ENCODE measurements at regions not wholly inside any gene's neighbourhood (a gene's known extent, or its start where the extent isn't known, plus 50 kb on each side); places are given as distances from the start of the nearest gene placed in this dataset.
"Not testable (repeated sequence)": the region's sequence is repeated elsewhere in the genome, so short reads cannot be mapped to it uniquely, and the experiment has no call there.

- no peak for DNase-seq (ENCODE audit: extremely low read depth, low read depth)
Measured at GRCh38 chr11:121870206-121871045, 245.6 kb downstream of the BLID start.

GRCh38 chr11:121869478-121869877 is 246.5 kb downstream of the BLID start:
- no peak for DNase-seq (ENCODE audit: extremely low read depth, low read depth)
- TF ChIP-seq, protein P1, sequence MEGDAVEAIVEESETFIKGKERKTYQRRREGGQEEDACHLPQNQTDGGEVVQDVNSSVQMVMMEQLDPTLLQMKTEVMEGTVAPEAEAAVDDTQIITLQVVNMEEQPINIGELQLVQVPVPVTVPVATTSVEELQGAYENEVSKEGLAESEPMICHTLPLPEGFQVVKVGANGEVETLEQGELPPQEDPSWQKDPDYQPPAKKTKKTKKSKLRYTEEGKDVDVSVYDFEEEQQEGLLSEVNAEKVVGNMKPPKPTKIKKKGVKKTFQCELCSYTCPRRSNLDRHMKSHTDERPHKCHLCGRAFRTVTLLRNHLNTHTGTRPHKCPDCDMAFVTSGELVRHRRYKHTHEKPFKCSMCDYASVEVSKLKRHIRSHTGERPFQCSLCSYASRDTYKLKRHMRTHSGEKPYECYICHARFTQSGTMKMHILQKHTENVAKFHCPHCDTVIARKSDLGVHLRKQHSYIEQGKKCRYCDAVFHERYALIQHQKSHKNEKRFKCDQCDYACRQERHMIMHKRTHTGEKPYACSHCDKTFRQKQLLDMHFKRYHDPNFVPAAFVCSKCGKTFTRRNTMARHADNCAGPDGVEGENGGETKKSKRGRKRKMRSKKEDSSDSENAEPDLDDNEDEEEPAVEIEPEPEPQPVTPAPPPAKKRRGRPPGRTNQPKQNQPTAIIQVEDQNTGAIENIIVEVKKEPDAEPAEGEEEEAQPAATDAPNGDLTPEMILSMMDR (IDR thresholded peaks at IDR 0.05; ENCODE audit: low read depth, low read length, missing control alignments): no peak
- no peak overlapping the region for H3K4me3 ChIP-seq (replicated peaks; ENCODE audit: low read depth, low read length)

More at GRCh38 chr11:121870206-121871045, 245.6 kb downstream of the BLID start:
- TF ChIP-seq, protein P1 (IDR thresholded peaks at IDR 0.05; ENCODE audit: low read depth, low read length, missing control alignments): no peak
- H3K4me3 ChIP-seq (replicated peaks; ENCODE audit: low read depth, low read length): no peak overlapping the region

GRCh38 chr11:121866754-121867153 is 249.3 kb downstream of the BLID start:
- TF ChIP-seq, protein P1 (IDR thresholded peaks at IDR 0.05; ENCODE audit: low read depth, low read length, missing control alignments): no peak
- DNase-seq (ENCODE audit: extremely low read depth, low read depth): no peak
- no peak overlapping the region for H3K4me3 ChIP-seq (replicated peaks; ENCODE audit: low read depth, low read length)

DNA sequence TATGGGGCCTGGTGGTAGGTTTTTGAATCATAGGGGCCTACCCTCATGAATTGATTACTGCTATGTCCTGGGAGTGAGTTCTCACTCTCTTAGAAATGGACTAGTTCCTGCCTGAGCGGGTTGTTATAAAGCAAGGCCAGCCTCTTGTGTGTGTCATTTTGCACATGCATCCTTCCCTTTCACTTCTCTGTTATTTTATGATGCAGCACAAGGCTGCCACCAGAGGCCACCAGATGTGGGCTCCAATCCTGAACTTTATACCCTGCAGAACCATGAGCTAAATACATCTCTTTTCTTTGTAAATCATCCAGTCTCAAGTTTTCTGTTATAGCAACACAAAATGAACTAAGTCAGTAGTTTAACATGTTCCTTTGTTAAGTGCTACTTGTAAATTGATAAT is 251.4 kb downstream of the BLID start:
- no peak for DNase-seq (ENCODE audit: extremely low read depth, low read depth)
- TF ChIP-seq, protein P1 (IDR thresholded peaks at IDR 0.05; ENCODE audit: low read depth, low read length, missing control alignments): no peak

DNA sequence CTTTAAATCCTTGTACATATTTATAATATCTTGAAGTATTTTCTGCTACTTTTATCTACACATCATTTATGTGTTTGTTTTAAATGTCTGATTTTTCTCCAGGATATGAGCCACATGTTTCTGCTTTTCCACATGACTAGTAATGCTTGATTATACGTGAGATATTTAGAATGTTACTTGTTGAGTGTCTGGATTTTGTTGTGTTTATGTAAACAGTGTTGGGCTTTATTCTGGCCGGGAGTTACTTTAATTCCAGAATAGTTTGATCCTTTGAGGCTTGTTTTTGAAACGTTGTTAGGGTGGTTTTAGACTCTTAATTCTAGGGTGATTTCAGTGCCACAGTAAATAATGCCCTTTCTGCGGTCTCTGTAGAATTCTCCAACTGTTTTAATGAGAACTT is 252.9 kb downstream of the BLID start:
- no peak overlapping the region for H3K4me3 ChIP-seq (replicated peaks; ENCODE audit: low read depth, low read length)
- DNase-seq (ENCODE audit: extremely low read depth, low read depth): no peak
- TF ChIP-seq, protein P1 (IDR thresholded peaks at IDR 0.05; ENCODE audit: low read depth, low read length, missing control alignments): no peak

More for the DNA sequence above, 251.4 kb downstream of the BLID start:
- no peak overlapping the region for H3K4me3 ChIP-seq (replicated peaks; ENCODE audit: low read depth, low read length)

- H3K4me3 ChIP-seq (replicated peaks; ENCODE audit: low read depth, low read length); DNase-seq (ENCODE audit: extremely low read depth, low read depth): not testable (repeated sequence)
Measured at GRCh38 chr11:121855138-121855537, 260.9 kb downstream of the BLID start.

GRCh38 chr11:121844016-121844415 is 272.0 kb downstream of the BLID start:
- TF ChIP-seq, protein P1 (IDR thresholded peaks at IDR 0.05; ENCODE audit: low read depth, low read length, missing control alignments): no peak
- DNase-seq (ENCODE audit: extremely low read depth, low read depth): no peak
- H3K4me3 ChIP-seq (replicated peaks; ENCODE audit: low read depth, low read length): no peak overlapping the region

Data from HFF-Myc (cell line).